ENCODE measurements at regions not wholly inside any gene's neighbourhood (a gene's known extent, or its start where the extent isn't known, plus 50 kb on each side); places are given as distances from the start of the nearest gene placed in this dataset.

DNA sequence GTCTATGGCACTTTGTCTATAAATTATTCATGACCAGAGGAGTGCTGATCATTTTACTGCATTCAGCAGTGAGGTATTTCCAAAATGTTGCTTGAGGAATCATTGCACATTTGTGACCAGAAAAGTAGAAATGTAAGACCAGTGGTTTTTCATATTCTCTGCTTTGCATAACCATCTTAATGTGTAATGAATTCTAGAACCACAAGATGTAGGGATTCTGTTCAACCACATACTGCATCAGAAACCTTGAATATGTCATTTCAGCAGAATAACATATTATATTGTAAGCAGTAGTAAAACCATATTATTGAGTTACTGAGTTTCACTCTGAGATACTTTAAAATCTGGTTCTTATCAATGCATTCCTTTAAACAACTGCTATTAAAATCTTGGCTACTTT is 1243.4 kb downstream of the MAT2B start:
- Mint-ChIP-seq H3K27me3 (no peaks in the 10 kb centered on the region), H3K27ac (no peak overlapping the region), H3K36me3 (ENCODE audit: low read depth) (no peaks in the 10 kb centered on the region), H3K9me3 (no peaks in the 10 kb centered on the region), H3K4me1 (ENCODE audit: low read depth) (no peaks in the 10 kb centered on the region), H3K4me3 (no peak overlapping the region)
- POLR2A ChIA-PET: no interaction called here
- DNase-seq: no peak
- TF ChIP-seq, protein P1, sequence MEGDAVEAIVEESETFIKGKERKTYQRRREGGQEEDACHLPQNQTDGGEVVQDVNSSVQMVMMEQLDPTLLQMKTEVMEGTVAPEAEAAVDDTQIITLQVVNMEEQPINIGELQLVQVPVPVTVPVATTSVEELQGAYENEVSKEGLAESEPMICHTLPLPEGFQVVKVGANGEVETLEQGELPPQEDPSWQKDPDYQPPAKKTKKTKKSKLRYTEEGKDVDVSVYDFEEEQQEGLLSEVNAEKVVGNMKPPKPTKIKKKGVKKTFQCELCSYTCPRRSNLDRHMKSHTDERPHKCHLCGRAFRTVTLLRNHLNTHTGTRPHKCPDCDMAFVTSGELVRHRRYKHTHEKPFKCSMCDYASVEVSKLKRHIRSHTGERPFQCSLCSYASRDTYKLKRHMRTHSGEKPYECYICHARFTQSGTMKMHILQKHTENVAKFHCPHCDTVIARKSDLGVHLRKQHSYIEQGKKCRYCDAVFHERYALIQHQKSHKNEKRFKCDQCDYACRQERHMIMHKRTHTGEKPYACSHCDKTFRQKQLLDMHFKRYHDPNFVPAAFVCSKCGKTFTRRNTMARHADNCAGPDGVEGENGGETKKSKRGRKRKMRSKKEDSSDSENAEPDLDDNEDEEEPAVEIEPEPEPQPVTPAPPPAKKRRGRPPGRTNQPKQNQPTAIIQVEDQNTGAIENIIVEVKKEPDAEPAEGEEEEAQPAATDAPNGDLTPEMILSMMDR (IDR thresholded peaks at IDR 0.05): no peak
- intact Hi-C loops (cut with micrococcal nuclease): no loop called here
- CTCF ChIA-PET: no interaction called here
- ATAC-seq: no peak

DNA sequence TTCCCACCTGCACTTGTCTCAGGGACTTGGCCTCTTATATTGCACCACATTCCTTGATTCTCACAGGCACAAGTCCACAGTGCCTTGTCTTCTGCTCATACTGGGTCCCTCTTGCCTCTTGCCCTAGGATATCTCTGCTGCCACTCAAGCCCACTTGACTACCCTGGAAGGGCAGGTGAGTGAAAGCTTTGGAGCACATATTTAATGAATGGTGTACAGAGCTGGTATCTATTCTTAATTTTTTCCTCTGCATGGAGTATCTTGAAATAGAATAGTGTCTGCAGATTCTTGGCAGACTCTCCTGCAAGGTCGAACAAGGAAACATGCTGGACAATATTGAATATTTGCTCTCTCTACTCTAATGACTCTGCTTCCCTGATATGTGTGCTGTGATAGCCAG is 1248.0 kb downstream of the MAT2B start:
- ChIA-PET CTCF (no interaction called here), POLR2A (no interaction called here)
- no peaks in the 10 kb centered on the region for H3K36me3 Mint-ChIP-seq (ENCODE audit: low read depth)
- TF ChIP-seq, protein P1 (IDR thresholded peaks at IDR 0.05): no peak
- H3K27me3 Mint-ChIP-seq: no peaks in the 10 kb centered on the region
- no peaks in the 10 kb centered on the region for H3K9me3 Mint-ChIP-seq
- H3K4me1 Mint-ChIP-seq (ENCODE audit: low read depth): no peaks in the 10 kb centered on the region
- H3K4me3 Mint-ChIP-seq: no peak overlapping the region
- no peak overlapping the region for H3K27ac Mint-ChIP-seq
- DNase-seq: no peak
- ATAC-seq: no peak
- intact Hi-C loops (cut with micrococcal nuclease): no loop called here

DNA sequence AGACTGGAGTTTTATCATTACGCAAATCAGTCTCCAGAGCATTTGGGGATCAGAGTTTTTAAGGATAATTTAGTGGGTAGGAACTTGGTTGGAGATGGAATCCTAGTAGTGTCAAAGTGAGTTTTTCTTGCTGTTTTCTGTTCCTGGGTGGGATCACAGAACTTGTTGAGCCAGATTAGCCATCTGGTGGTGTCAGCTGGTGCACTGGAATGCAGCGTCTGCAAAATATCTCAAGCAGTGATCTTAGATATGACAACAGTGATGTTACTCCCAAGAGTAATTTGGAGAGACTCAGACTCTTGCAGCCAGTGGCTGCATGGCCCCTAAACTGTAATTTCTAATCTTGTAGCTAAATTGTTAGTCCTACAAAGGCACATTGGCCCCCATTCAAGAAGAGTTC is 1257.8 kb downstream of the MAT2B start:
- no peaks in the 10 kb centered on the region for H3K36me3 Mint-ChIP-seq (ENCODE audit: low read depth)
- H3K4me1 Mint-ChIP-seq (ENCODE audit: low read depth): no peaks in the 10 kb centered on the region
- H3K4me3 Mint-ChIP-seq: no peak overlapping the region
- H3K27ac Mint-ChIP-seq: no peak overlapping the region
- DNase-seq: no peak
- TF ChIP-seq, protein P1 (IDR thresholded peaks at IDR 0.05): no peak
- ChIA-PET CTCF (interaction anchor here (0.6 kb wide), 1 partner anchor 537 kb away, joined by 3 read pairs; no protein-coding TSS in a partner anchor), POLR2A (no interaction called here)
- H3K27me3 Mint-ChIP-seq: no peaks in the 10 kb centered on the region
- intact Hi-C loops (cut with micrococcal nuclease): no loop called here
- no peak for ATAC-seq
- H3K9me3 Mint-ChIP-seq: no peaks in the 10 kb centered on the region

DNA sequence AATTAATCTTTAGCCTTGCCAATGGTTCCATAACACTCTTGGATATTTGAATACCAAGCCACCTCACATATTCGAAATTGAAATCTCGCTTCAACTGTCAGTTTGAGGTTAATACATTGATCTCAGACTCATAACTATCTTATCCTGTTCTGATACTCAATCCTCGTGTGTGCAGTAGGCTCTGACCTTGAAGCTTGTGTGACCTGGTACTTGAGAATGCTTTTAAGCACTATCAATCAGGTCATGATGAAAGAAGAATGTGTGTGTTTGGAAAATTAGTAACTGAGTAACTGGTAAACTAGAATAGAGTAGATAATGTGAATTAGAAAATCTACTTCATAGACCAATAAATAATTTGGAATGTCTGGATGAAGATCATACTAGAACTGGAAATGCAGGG is 1266.7 kb downstream of the MAT2B start:
- ATAC-seq (no peak), DNase-seq (no peak)
- no peaks in the 10 kb centered on the region for H3K27me3 Mint-ChIP-seq
- no peaks in the 10 kb centered on the region for H3K36me3 Mint-ChIP-seq (ENCODE audit: low read depth)
- H3K4me1 Mint-ChIP-seq (ENCODE audit: low read depth): no peaks in the 10 kb centered on the region
- ChIA-PET POLR2A (no interaction called here), CTCF (no interaction called here)
- H3K9me3 Mint-ChIP-seq: peaks cover 2% of the 10 kb centered on the region
- no peak overlapping the region for H3K4me3 Mint-ChIP-seq
- intact Hi-C loops (cut with micrococcal nuclease): no loop called here
- TF ChIP-seq, protein P1 (IDR thresholded peaks at IDR 0.05): no peak
- no peak overlapping the region for H3K27ac Mint-ChIP-seq

DNA sequence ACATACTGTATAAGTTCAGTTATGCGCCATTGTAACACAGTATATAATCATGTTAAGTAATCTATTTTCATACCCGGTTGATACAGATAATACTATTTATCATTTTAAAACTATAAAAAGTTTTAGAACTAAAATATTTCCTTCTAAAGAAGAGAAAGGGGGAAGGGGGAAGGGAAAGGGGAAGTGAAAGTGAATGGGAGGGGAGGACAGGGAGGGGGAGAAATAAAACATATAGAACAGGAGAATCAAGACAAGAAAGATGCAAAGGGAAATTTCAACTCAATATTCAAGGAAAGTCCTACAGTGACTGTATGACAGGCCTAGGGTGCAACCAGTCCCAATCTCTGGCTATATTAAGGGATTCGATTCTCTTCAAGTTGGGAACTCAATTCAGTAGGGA is 1278.8 kb downstream of the MAT2B start:
- Mint-ChIP-seq H3K4me3 (no peak overlapping the region), H3K27me3 (no peaks in the 10 kb centered on the region), H3K36me3 (ENCODE audit: low read depth) (no peaks in the 10 kb centered on the region), H3K9me3 (no peaks in the 10 kb centered on the region), H3K4me1 (ENCODE audit: low read depth) (no peaks in the 10 kb centered on the region), H3K27ac (no peak overlapping the region)
- no peak for DNase-seq
- intact Hi-C loops (cut with micrococcal nuclease): no loop called here
- ChIA-PET POLR2A (no interaction called here), CTCF (no interaction called here)
- TF ChIP-seq, protein P1 (IDR thresholded peaks at IDR 0.05): no peak
- ATAC-seq: no peak

Data from activated CD8-positive, alpha-beta T cell treated with anti-CD3 and anti-CD28 coated beads for 36 hours (primary cell).